Osteoblast (primary cell): ENCODE measurements at regions not wholly inside any gene's neighbourhood (a gene's known extent, or its start where the extent isn't known, plus 50 kb on each side); places are given as distances from the start of the nearest gene placed in this dataset.

Source experiments
- DNase-seq: peaks from one replicate; pipeline ENCODE4 v3.0.0; 2011; ENCODE audit warnings: low spot score, mixed read lengths; ENCODE audit not compliant: insufficient read length; ENCODE audit errors: missing footprints
- H2AFZ ChIP-seq: 2 replicates; pipeline ENCODE4 v1.6.0; 2011; ENCODE audit warnings: mild to moderate bottlenecking, low read length
- H3K27ac ChIP-seq: 2 replicates; pipeline ENCODE4 v1.5.1; 2011; ENCODE audit warnings: mild to moderate bottlenecking, low read depth, low read length, moderate library complexity
- H3K27me3 ChIP-seq: 2 replicates; pipeline ENCODE4 v1.6.0; 2012; ENCODE audit warnings: mild to moderate bottlenecking, control low read depth, inconsistent platforms, low read length, moderate library complexity; ENCODE audit not compliant: insufficient read depth
- H3K36me3 ChIP-seq: 2 replicates; pipeline ENCODE4 v1.5.1; 2011; ENCODE audit warnings: mild to moderate bottlenecking, low read length, control low read depth, moderate library complexity; ENCODE audit not compliant: insufficient read depth
- H3K4me1 ChIP-seq: 2 replicates; pipeline ENCODE4 v1.5.1; 2011; ENCODE audit warnings: mild to moderate bottlenecking, low read length, control low read depth, moderate library complexity; ENCODE audit not compliant: insufficient read depth
- H3K4me2 ChIP-seq: 2 replicates; pipeline ENCODE4 v1.6.0; 2011; ENCODE audit warnings: mild to moderate bottlenecking, low read length; ENCODE audit not compliant: insufficient read depth
- H3K4me3 ChIP-seq: fragments of 200-600 bp; sonication (generic); 3 replicates; pipeline ENCODE4 v1.5.1; 2012; ENCODE audit warnings: mild to moderate bottlenecking, low read length, inconsistent platforms; ENCODE audit not compliant: insufficient read depth
- H3K79me2 ChIP-seq: 2 replicates; pipeline ENCODE4 v1.6.0; 2012; ENCODE audit warnings: mild to moderate bottlenecking, low read length, control low read depth, inconsistent platforms; ENCODE audit not compliant: insufficient read depth
- H3K9me3 ChIP-seq: 2 replicates; pipeline ENCODE4 v1.5.1; 2011; ENCODE audit warnings: low read depth, low read length, control low read depth
- H4K20me1 ChIP-seq: 2 replicates; pipeline ENCODE4 v1.6.0; 2012; ENCODE audit warnings: mild to moderate bottlenecking, low read length, control low read depth; ENCODE audit not compliant: insufficient read depth
- TF ChIP-seq, protein P1 (sequence below): IDR thresholded peaks from 2 replicates; pipeline ENCODE4 v1.5.1; 2011; ENCODE audit warnings: mild to moderate bottlenecking, low read depth, low read length, moderate library complexity; ENCODE audit errors: extremely low read depth

DNA sequence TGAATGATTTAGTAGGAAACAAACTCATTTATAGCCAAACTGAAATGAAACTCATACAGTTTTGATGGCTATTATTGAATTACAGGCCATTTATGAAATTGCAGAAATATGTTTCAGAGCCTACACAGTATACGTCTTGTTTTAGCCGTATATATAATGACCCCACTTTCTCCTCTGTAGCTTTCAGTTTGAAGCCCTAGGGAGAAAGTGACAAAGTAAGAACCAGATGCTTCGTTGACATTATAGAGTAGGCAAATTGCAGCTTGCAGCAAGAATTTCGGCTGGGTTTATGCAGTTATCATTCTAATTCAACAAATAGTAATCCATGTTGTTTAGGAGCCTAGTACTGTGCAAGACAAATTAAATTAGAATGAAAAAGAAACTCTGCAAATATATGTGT is 836.3 kb upstream of the ADGRL4 start:
- Histone ChIP-seq H3K4me1 (no peaks in the 10 kb centered on the region), H3K27ac (no peak overlapping the region), H3K9me3 (no peaks in the 10 kb centered on the region), H3K4me3 (no peak overlapping the region), H3K36me3 (no peaks in the 10 kb centered on the region), H3K27me3 (no peaks in the 10 kb centered on the region), H4K20me1 (no peaks in the 10 kb centered on the region), H3K79me2 (no peaks in the 10 kb centered on the region), H2AFZ (no peak overlapping the region), H3K4me2 (no peak overlapping the region)
- no peak for DNase-seq
- TF ChIP-seq, protein P1, sequence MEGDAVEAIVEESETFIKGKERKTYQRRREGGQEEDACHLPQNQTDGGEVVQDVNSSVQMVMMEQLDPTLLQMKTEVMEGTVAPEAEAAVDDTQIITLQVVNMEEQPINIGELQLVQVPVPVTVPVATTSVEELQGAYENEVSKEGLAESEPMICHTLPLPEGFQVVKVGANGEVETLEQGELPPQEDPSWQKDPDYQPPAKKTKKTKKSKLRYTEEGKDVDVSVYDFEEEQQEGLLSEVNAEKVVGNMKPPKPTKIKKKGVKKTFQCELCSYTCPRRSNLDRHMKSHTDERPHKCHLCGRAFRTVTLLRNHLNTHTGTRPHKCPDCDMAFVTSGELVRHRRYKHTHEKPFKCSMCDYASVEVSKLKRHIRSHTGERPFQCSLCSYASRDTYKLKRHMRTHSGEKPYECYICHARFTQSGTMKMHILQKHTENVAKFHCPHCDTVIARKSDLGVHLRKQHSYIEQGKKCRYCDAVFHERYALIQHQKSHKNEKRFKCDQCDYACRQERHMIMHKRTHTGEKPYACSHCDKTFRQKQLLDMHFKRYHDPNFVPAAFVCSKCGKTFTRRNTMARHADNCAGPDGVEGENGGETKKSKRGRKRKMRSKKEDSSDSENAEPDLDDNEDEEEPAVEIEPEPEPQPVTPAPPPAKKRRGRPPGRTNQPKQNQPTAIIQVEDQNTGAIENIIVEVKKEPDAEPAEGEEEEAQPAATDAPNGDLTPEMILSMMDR, result no peak

DNA sequence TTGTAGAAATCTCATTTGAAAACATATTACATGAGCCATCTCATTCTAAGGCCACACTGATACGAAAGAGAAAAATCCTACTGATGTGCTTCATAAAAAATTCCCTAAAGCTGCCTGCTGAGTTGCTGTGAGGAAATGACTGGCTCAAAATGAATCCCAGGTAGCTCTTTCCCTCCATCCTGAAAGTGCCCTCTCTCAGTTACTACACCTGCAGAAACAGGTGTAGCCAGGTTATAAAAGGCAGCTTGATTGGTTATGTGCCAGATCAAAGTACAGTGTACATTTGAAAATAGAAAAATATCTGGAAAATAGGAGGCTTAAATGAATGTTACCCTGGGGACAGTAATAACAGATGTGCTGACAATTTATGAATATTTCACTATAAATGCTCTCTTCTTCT is 833.4 kb upstream of the ADGRL4 start:
- H2AFZ ChIP-seq, result no peak overlapping the region
- H3K4me1 ChIP-seq, result no peaks in the 10 kb centered on the region
- no peak overlapping the region for H3K27ac ChIP-seq
- H3K4me3 ChIP-seq, result no peak overlapping the region
- DNase-seq, result no peak
- no peak overlapping the region for H3K4me2 ChIP-seq
- H3K9me3 ChIP-seq, result no peaks in the 10 kb centered on the region
- TF ChIP-seq, protein P1, result no peak
- H3K79me2 ChIP-seq, result no peaks in the 10 kb centered on the region
- H3K36me3 ChIP-seq, result no peaks in the 10 kb centered on the region
- H4K20me1 ChIP-seq, result no peaks in the 10 kb centered on the region
- H3K27me3 ChIP-seq, result no peaks in the 10 kb centered on the region

DNA sequence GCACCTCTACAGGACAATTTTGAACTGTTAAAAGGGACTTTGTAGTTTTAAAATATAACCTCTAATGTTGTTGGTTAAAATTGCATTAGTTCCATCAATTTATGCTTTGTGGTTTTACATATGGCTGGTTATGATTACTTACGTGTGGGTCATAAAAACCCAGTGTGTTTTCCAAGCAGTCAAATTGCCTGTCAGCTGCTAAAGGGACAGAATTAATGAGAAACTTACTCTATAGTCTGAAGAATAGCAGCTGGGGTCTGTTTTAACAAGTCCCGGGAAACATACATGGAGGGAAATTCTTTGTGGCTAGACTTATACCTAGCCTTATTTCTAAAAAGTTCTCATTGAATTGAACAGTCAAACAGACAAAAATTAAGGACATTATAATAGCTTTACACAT is 820.9 kb upstream of the ADGRL4 start:
- H2AFZ ChIP-seq, result no peak overlapping the region
- H3K4me2 ChIP-seq, result no peak overlapping the region
- no peak for DNase-seq

DNA sequence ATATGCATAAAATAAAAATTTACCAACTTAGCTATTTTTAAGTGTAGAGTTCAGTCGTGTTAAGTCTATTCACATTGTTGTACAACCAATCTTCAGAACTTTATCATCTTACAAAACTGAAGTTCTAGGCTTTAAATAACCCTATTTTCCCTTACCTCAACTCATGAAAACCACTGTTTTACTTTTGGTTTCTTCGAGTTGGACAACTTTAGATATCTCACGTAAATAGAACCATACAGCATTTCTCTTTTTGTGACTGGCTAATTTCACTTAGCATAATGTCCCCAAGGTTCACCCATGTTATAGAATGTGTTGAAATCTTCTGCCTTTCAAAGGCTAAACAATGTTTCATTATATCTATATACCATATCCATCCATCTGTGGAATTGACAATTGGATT is 819.0 kb upstream of the ADGRL4 start:
- Histone ChIP-seq H3K9me3 (no peaks in the 10 kb centered on the region), H3K36me3 (no peaks in the 10 kb centered on the region)
- TF ChIP-seq, protein P1, result no peak

More for the DNA sequence above, 820.9 kb upstream of the ADGRL4 start:
- no peak overlapping the region for H3K27ac ChIP-seq
- no peaks in the 10 kb centered on the region for H3K27me3 ChIP-seq
- no peaks in the 10 kb centered on the region for H4K20me1 ChIP-seq
- H3K36me3 ChIP-seq, result no peaks in the 10 kb centered on the region
- H3K4me3 ChIP-seq, result no peak overlapping the region
- H3K9me3 ChIP-seq, result no peaks in the 10 kb centered on the region
- TF ChIP-seq, protein P1, result no peak
- H3K4me1 ChIP-seq, result no peaks in the 10 kb centered on the region
- H3K79me2 ChIP-seq, result no peaks in the 10 kb centered on the region

More for the DNA sequence above, 819.0 kb upstream of the ADGRL4 start:
- no peak overlapping the region for H3K4me2 ChIP-seq
- no peaks in the 10 kb centered on the region for H4K20me1 ChIP-seq
- no peak overlapping the region for H2AFZ ChIP-seq
- no peaks in the 10 kb centered on the region for H3K27me3 ChIP-seq
- H3K79me2 ChIP-seq, result no peaks in the 10 kb centered on the region
- no peaks in the 10 kb centered on the region for H3K4me1 ChIP-seq
- DNase-seq, result no peak
- H3K4me3 ChIP-seq, result no peak overlapping the region
- H3K27ac ChIP-seq, result no peak overlapping the region
